Osteocyte (in vitro differentiated cells): ENCODE measurements at regions not wholly inside any gene's neighbourhood (a gene's known extent, or its start where the extent isn't known, plus 50 kb on each side); places are given as distances from the start of the nearest gene placed in this dataset.

Experiments
- DNase-seq: peaks from one replicate; pipeline ENCODE4 v3.0.0; 2021; ENCODE audit warnings: mixed read lengths; ENCODE audit not compliant: unreplicated experiment; ENCODE audit errors: extremely low spot score
- H3K27ac Mint-ChIP-seq: one replicate; pipeline ENCODE4 v1.8.0; 2021; ENCODE audit warnings: mild to moderate bottlenecking, mixed read lengths; ENCODE audit not compliant: unreplicated experiment
- H3K27me3 Mint-ChIP-seq: one replicate; pipeline ENCODE4 v1.8.0; 2021; ENCODE audit warnings: mixed read lengths; ENCODE audit not compliant: unreplicated experiment
- H3K36me3 Mint-ChIP-seq: one replicate; pipeline ENCODE4 v1.8.0; 2021; ENCODE audit warnings: mixed read lengths; ENCODE audit not compliant: unreplicated experiment
- H3K4me1 Mint-ChIP-seq: one replicate; pipeline ENCODE4 v1.8.0; 2021; ENCODE audit warnings: mixed read lengths; ENCODE audit not compliant: unreplicated experiment
- H3K4me3 Mint-ChIP-seq: one replicate; pipeline ENCODE4 v1.8.0; 2021; ENCODE audit warnings: mild to moderate bottlenecking, moderate library complexity, mixed read lengths; ENCODE audit not compliant: unreplicated experiment
- H3K9me3 Mint-ChIP-seq: one replicate; pipeline ENCODE4 v1.8.0; 2021; ENCODE audit warnings: mixed read lengths; ENCODE audit not compliant: unreplicated experiment
- CTCF ChIP-seq: fragments of 200-600 bp; sonication (generic); IDR thresholded peaks from 2 replicates; pipeline ENCODE4 v1.5.0; 2021; ENCODE audit warnings: antibody characterized with exemption, mild to moderate bottlenecking, moderate library complexity

- no peak for TF ChIP-seq CTCF
- Mint-ChIP-seq H3K4me3 (no peak overlapping the region), H3K36me3 (no peaks in the 10 kb centered on the region), H3K27ac (no peak overlapping the region), H3K4me1 (no peaks in the 10 kb centered on the region), H3K9me3 (peaks cover 3% of the 10 kb centered on the region), H3K27me3 (peaks cover 33% of the 10 kb centered on the region)
- DNase-seq: no peak
These were observed 85.1 kb upstream of the SMAD1 start for GRCh38 chr4:145396581-145396980.

- Mint-ChIP-seq H3K36me3 (no peaks in the 10 kb centered on the region), H3K9me3 (no peaks in the 10 kb centered on the region), H3K4me1 (no peaks in the 10 kb centered on the region), H3K4me3 (no peak overlapping the region), H3K27ac (no peak overlapping the region), H3K27me3 (peaks cover 34% of the 10 kb centered on the region)
- TF ChIP-seq CTCF: no peak
- no peak for DNase-seq
These were observed 91.1 kb upstream of the SMAD1 start for GRCh38 chr4:145390571-145390970.

GRCh38 chr4:145389550-145389949 is 92.1 kb upstream of the SMAD1 start:
- no peak for TF ChIP-seq CTCF
- no peaks in the 10 kb centered on the region for H3K4me1 Mint-ChIP-seq
- no peak for DNase-seq
- no peaks in the 10 kb centered on the region for H3K36me3 Mint-ChIP-seq
- H3K27ac Mint-ChIP-seq: no peak overlapping the region
- no peak overlapping the region for H3K4me3 Mint-ChIP-seq
- H3K27me3 Mint-ChIP-seq: peaks cover 34% of the 10 kb centered on the region
- H3K9me3 Mint-ChIP-seq: peaks cover under 1% of the 10 kb centered on the region

GRCh38 chr4:145388043-145388442 is 93.6 kb upstream of the SMAD1 start:
- no peaks in the 10 kb centered on the region for H3K4me1 Mint-ChIP-seq
- no peaks in the 10 kb centered on the region for H3K36me3 Mint-ChIP-seq
- H3K9me3 Mint-ChIP-seq: peaks cover 5% of the 10 kb centered on the region
- H3K27ac Mint-ChIP-seq: no peak overlapping the region
- no peak overlapping the region for H3K4me3 Mint-ChIP-seq
- peaks cover 38% of the 10 kb centered on the region for H3K27me3 Mint-ChIP-seq
- no peak for TF ChIP-seq CTCF
- DNase-seq: no peak

GRCh38 chr4:145387079-145387478 is 94.6 kb upstream of the SMAD1 start:
- Mint-ChIP-seq H3K27ac (no peak overlapping the region), H3K4me1 (no peaks in the 10 kb centered on the region), H3K9me3 (peaks cover 5% of the 10 kb centered on the region), H3K4me3 (no peak overlapping the region), H3K27me3 (peaks cover 43% of the 10 kb centered on the region), H3K36me3 (no peaks in the 10 kb centered on the region)
- DNase-seq: no peak
- no peak for TF ChIP-seq CTCF
